ENCODE measurements at regions not wholly inside any gene's neighbourhood (a gene's known extent, or its start where the extent isn't known, plus 50 kb on each side); places are given as distances from the start of the nearest gene placed in this dataset.

GRCh38 chr3:164522073-164522763, 556.1 kb downstream of the SI start:
- DNase-seq, result no peak
- Histone ChIP-seq H3K4me1 (no peaks in the 10 kb centered on the region), H3K27me3 (no peaks in the 10 kb centered on the region), H3K27ac (no peak overlapping the region), H3K9me3 (no peaks in the 10 kb centered on the region), H3K36me3 (no peaks in the 10 kb centered on the region), H3K4me3 (replicated peaks in 1 of 3) (no peak overlapping the region)
- TF ChIP-seq POLR2A (IDR thresholded peaks at IDR 0.05) (no peak), CTCF (IDR thresholded peaks at IDR 0.05) (no peak)
- 90 to 93% methylated on average over 5 to 6 of the region's 6 CpGs for WGBS, 2 donors
- intact Hi-C loops (cut with DNase I), result no loop called here

DNA sequence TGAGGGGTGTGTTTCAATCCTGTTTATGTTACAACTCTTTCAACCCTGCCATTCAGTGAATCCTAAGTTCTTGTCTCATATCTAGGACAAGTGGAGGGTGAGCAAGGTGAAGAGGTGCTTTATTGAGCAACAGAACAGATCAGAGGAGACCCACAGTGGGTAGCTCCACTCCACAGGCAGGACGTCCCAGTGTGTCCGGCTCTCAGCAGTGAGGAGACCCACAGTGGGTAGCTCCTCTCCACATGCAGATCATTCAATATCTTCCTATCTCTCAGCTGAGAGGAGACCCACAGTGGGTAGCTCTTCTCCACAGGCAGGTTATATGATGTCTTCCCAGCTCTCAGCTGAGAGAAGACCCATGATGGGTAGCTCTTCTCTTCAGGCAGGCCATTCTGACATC, 556.7 kb downstream of the SI start:
- Histone ChIP-seq H3K4me1 (no peaks in the 10 kb centered on the region), H3K9me3 (no peaks in the 10 kb centered on the region), H3K27ac (no peak overlapping the region), H3K27me3 (no peaks in the 10 kb centered on the region), H3K36me3 (no peaks in the 10 kb centered on the region), H3K4me3 (replicated peaks in 1 of 3) (no peak overlapping the region)
- 85 to 88% methylated on average over 2 of the region's 2 CpGs for WGBS, 2 donors
- no peak for TF ChIP-seq POLR2A (IDR thresholded peaks at IDR 0.05)
- intact Hi-C loops (cut with DNase I), result no loop called here
- DNase-seq, result no peak

DNA sequence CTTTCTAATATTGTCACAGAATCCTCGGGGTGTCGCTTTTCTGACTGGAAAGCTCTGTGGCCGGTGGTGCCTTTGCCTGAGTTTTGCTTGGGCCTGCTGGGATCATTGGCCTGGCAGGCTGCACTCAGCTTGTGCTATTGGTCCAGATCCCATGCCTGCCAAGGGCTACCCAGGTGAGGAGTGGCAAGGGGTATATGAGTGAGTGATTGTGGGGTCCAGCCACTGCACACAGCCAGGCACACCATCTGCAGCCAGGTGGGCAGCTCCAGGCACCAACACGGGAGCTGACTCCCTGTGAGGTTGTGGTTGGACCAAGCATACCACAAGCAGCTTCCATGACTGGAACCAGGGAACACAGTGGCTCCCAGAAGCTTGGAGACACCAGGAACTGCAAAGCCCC, 557.2 kb downstream of the SI start:
- WGBS, 2 donors, result 94% methylated on average over 3 to 4 of the region's 4 CpGs
- DNase-seq, result no peak

DNA sequence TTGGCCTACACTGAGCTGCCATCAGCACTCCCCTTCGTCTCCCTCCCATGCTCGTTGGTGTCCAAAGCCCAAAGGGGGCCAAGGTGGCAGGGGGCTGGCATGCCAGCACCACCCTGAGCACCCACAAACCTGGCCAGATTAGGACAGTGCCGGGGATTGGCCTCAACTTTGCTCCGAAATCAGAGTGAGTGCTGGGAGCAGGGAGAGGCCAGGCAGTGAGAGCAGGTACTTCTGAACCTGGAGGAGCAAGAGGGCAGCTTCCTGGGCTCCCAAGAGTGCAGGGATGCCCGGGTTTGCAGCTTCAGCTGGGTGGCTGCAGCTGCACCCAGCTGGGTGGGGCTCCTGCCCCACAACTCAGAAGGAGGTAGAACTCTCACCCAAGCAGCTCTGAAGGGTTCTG, 563.0 kb downstream of the SI start:
- WGBS, 2 donors, result 90 to 100% methylated on average over 2 to 3 of the region's 5 CpGs
- peaks cover 4 to 5% of the 10 kb centered on the region in 2 donors for H3K4me1 ChIP-seq
- intact Hi-C loops (cut with DNase I), result no loop called here
- no peak for TF ChIP-seq POLR2A (IDR thresholded peaks at IDR 0.05)
- TF ChIP-seq CTCF (IDR thresholded peaks at IDR 0.05), result no peak
- no peak overlapping the region for H3K4me3 ChIP-seq (replicated peaks in 1 of 3)
- H3K27me3 ChIP-seq, result no peaks in the 10 kb centered on the region
- no peaks in the 10 kb centered on the region for H3K36me3 ChIP-seq
- no peaks in the 10 kb centered on the region for H3K9me3 ChIP-seq
- no peak for DNase-seq
- no peak overlapping the region for H3K27ac ChIP-seq

More for the DNA sequence above, 557.2 kb downstream of the SI start:
- H3K4me1 ChIP-seq, result no peaks in the 10 kb centered on the region
- intact Hi-C loops (cut with DNase I), result no loop called here
- no peak overlapping the region for H3K4me3 ChIP-seq (replicated peaks in 1 of 3)
- TF ChIP-seq CTCF (IDR thresholded peaks at IDR 0.05) (no peak), POLR2A (IDR thresholded peaks at IDR 0.05) (no peak)
- no peaks in the 10 kb centered on the region for H3K36me3 ChIP-seq
- H3K9me3 ChIP-seq, result no peaks in the 10 kb centered on the region
- H3K27ac ChIP-seq, result no peak overlapping the region
- H3K27me3 ChIP-seq, result no peaks in the 10 kb centered on the region

DNA sequence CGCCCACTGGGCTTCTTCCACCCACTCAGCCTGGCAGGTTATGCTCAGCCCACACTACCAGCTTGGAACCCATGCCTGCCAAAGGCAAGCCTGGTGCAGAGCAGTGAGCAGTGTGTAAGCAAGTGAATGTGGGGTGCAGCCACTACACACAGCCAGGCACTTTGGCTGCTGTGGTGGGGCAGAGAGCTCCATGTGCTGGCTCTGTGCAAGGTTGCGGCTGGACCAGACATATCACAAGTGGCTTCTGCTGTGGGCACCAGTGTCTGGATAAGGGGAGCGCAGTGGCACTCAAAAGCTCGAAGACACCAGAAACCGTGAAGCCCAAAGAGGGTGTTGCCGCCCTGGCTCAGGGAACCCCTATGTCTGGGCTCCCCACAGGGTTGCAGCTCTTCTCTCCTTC, 563.7 kb downstream of the SI start:
- TF ChIP-seq CTCF (IDR thresholded peaks at IDR 0.05) (no peak), POLR2A (IDR thresholded peaks at IDR 0.05) (no peak)
- DNase-seq, result no peak
- Histone ChIP-seq H3K9me3 (no peaks in the 10 kb centered on the region), H3K4me1 (peaks cover 8 to 9% of the 10 kb centered on the region in 2 donors), H3K27ac (no peak overlapping the region), H3K27me3 (no peaks in the 10 kb centered on the region), H3K4me3 (replicated peaks in 1 of 3) (no peak overlapping the region), H3K36me3 (no peaks in the 10 kb centered on the region)
- 94 to 97% methylated on average over 6 of the region's 6 CpGs for WGBS, 2 donors
- intact Hi-C loops (cut with DNase I), result no loop called here
